Hepatocyte (in vitro differentiated cells): ENCODE measurements at regions not wholly inside any gene's neighbourhood (a gene's known extent, or its start where the extent isn't known, plus 50 kb on each side); places are given as distances from the start of the nearest gene placed in this dataset.

Source experiments
- DNase-seq: peaks from one replicate; pipeline ENCODE4 v3.0.0-alpha.2; 2016; ENCODE audit warnings: low spot score
- H2AFZ ChIP-seq: fragments of 200-600 bp; sonication (generic); 2 replicates; pipeline ENCODE4 v1.6.0; 2016; ENCODE audit warnings: antibody characterized with exemption, mild to moderate bottlenecking
- H3K27ac ChIP-seq: fragments of 200-600 bp; sonication (generic); 2 replicates; pipeline ENCODE4 v1.5.1; 2016; ENCODE audit warnings: mild to moderate bottlenecking
- H3K27me3 ChIP-seq: fragments of 200-600 bp; sonication (generic); 2 replicates; pipeline ENCODE4 v1.6.1; 2016
- H3K36me3 ChIP-seq: fragments of 200-600 bp; sonication (generic); replicated peaks from 2 replicates; pipeline ENCODE4 v1.5.1; 2016; ENCODE audit warnings: low read depth; ENCODE audit not compliant: insufficient read depth
- H3K4me1 ChIP-seq: fragments of 200-600 bp; sonication (generic); 2 replicates; pipeline ENCODE4 v1.5.1; 2016; ENCODE audit warnings: mild to moderate bottlenecking, moderate library complexity; ENCODE audit not compliant: insufficient read depth
- H3K4me2 ChIP-seq: fragments of 200-600 bp; sonication (generic); 2 replicates; pipeline ENCODE4 v1.6.0; 2016
- H3K4me3 ChIP-seq: fragments of 200-600 bp; sonication (generic); 2 replicates; pipeline ENCODE4 v1.5.1; 2016; ENCODE audit warnings: mild to moderate bottlenecking
- H3K79me2 ChIP-seq: fragments of 200-600 bp; sonication (generic); 2 replicates; pipeline ENCODE4 v1.6.0; 2017; ENCODE audit warnings: mild to moderate bottlenecking
- H3K9me2 ChIP-seq: fragments of 200-600 bp; sonication (generic); replicated peaks from 2 replicates; pipeline ENCODE4 v1.6.0; 2017; ENCODE audit warnings: mild to moderate bottlenecking; ENCODE audit not compliant: insufficient read depth
- H3K9me3 ChIP-seq: fragments of 200-600 bp; sonication (generic); 2 replicates; pipeline ENCODE4 v1.5.1; 2016; ENCODE audit warnings: low read depth, mild to moderate bottlenecking
- H4K20me1 ChIP-seq: fragments of 200-600 bp; sonication (generic); 2 replicates; pipeline ENCODE4 v1.6.0; 2016; ENCODE audit warnings: mild to moderate bottlenecking; ENCODE audit not compliant: insufficient read depth, poor library complexity, severe bottlenecking
- CTCF ChIP-seq: fragments of 200-600 bp; sonication (generic); IDR thresholded peaks from 2 replicates; pipeline ENCODE4 v1.5.1; 2016; ENCODE audit warnings: antibody characterized with exemption, mild to moderate bottlenecking; ENCODE audit not compliant: poor library complexity
- EZH2 ChIP-seq: fragments of 200-600 bp; sonication (generic); IDR thresholded peaks from 2 replicates; pipeline ENCODE4 v1.6.1; 2016; ENCODE audit warnings: antibody characterized with exemption, mild to moderate bottlenecking, borderline replicate concordance
- EZH2phosphoT487 ChIP-seq: fragments of 200-600 bp; sonication (generic); IDR thresholded peaks from one replicate; pipeline ENCODE4 v1.6.1; 2018; ENCODE audit warnings: antibody characterized with exemption, mild to moderate bottlenecking, low read depth, moderate library complexity; ENCODE audit not compliant: unreplicated experiment, severe bottlenecking
- WGBS: methylation state at CpG from one replicate; pipeline ENCODE4 v1.1.6; 2016; ENCODE audit warnings: low lambda C conversion rate; ENCODE audit errors: missing lambda C conversion rate; 5-methylcytosine and 5-hydroxymethylcytosine counted together

- WGBS: 95% methylated on average over 4 of the region's 4 CpGs
- TF ChIP-seq EZH2: no peak
Measured at GRCh38 chr14:65349100-65349499, 63.4 kb upstream of the FUT8 start.

GRCh38 chr14:65351493-65352194 lies 60.9 kb upstream of the FUT8 start:
- TF ChIP-seq EZH2: no peak
- no peak for TF ChIP-seq EZH2phosphoT487
- no peak for TF ChIP-seq CTCF
- no peaks in the 10 kb centered on the region for H3K79me2 ChIP-seq
- H2AFZ ChIP-seq: no peak overlapping the region
- no peak overlapping the region for H3K27ac ChIP-seq
- H3K4me2 ChIP-seq: no peak overlapping the region
- H3K4me3 ChIP-seq: no peak overlapping the region
- H3K36me3 ChIP-seq: no peaks in the 10 kb centered on the region
- no peaks in the 10 kb centered on the region for H3K27me3 ChIP-seq
- DNase-seq: no peak
- H3K9me3 ChIP-seq: no peaks in the 10 kb centered on the region
- WGBS: 94% methylated on average over 6 of the region's 6 CpGs
- H3K4me1 ChIP-seq: peaks cover 9% of the 10 kb centered on the region
- no peaks in the 10 kb centered on the region for H4K20me1 ChIP-seq
- H3K9me2 ChIP-seq: no peaks in the 10 kb centered on the region

More at GRCh38 chr14:65349100-65349499, 63.4 kb upstream of the FUT8 start:
- Histone ChIP-seq H2AFZ (no peak overlapping the region), H4K20me1 (no peaks in the 10 kb centered on the region), H3K9me3 (no peaks in the 10 kb centered on the region), H3K4me1 (peaks cover 5% of the 10 kb centered on the region), H3K9me2 (no peaks in the 10 kb centered on the region), H3K27me3 (no peaks in the 10 kb centered on the region), H3K27ac (peak overlapping the region; percentile 12), H3K4me3 (no peak overlapping the region), H3K36me3 (no peaks in the 10 kb centered on the region), H3K79me2 (no peaks in the 10 kb centered on the region), H3K4me2 (no peak overlapping the region)
- no peak for DNase-seq

DNA sequence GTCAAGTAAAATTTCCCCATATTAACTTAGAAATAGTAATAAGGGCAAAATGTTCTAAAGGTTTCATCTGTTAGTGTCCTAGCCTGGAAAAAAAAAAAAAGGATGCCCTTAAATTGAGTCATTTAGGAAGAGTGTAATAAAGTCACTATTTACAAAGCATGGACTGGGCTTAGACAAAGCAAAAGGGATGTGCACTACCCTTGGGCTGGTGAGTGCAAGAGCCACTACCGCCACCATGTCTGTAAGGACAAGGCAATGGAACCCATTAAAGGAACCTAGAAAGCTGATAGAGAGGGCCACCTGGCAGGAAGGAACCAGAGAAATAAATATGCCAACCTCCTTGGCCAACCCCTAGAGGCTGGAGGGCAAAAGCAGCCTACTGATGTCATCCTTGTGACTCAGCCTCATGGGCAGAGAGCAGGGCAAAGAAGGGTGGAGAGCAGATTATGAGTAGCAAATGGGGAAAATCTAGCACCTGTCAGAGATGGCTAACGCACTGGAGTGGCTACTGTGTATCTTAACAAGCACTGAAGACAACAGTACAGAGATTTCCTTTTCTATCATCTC lies 59.5 kb upstream of the FUT8 start:
- 88% methylated on average over 2 of the region's 2 CpGs for WGBS
- H2AFZ ChIP-seq: no peak overlapping the region
- no peak overlapping the region for H3K4me2 ChIP-seq
- DNase-seq: no peak
- no peaks in the 10 kb centered on the region for H3K9me2 ChIP-seq
- no peaks in the 10 kb centered on the region for H3K36me3 ChIP-seq
- H3K4me3 ChIP-seq: no peak overlapping the region
- no peaks in the 10 kb centered on the region for H3K9me3 ChIP-seq
- no peaks in the 10 kb centered on the region for H4K20me1 ChIP-seq
- H3K27me3 ChIP-seq: no peaks in the 10 kb centered on the region
- no peak for TF ChIP-seq EZH2phosphoT487
- no peak for TF ChIP-seq EZH2
- TF ChIP-seq CTCF: no peak
- H3K27ac ChIP-seq: no peak overlapping the region
- peaks cover 12% of the 10 kb centered on the region for H3K4me1 ChIP-seq
- H3K79me2 ChIP-seq: no peaks in the 10 kb centered on the region

- Histone ChIP-seq H3K27me3 (no peaks in the 10 kb centered on the region), H3K79me2 (no peaks in the 10 kb centered on the region), H3K9me3 (no peaks in the 10 kb centered on the region), H3K4me3 (no peak overlapping the region), H3K27ac (peak overlapping the region; percentile 70), H3K4me1 (peaks cover 12% of the 10 kb centered on the region), H3K4me2 (no peak overlapping the region), H2AFZ (no peak overlapping the region), H3K36me3 (no peaks in the 10 kb centered on the region), H3K9me2 (no peaks in the 10 kb centered on the region), H4K20me1 (no peaks in the 10 kb centered on the region)
- no peak for DNase-seq
- WGBS: 94% methylated on average over 3 of the region's 3 CpGs
- TF ChIP-seq CTCF (no peak), EZH2phosphoT487 (no peak), EZH2 (no peak)
Measured at GRCh38 chr14:65354131-65354530, 58.4 kb upstream of the FUT8 start.
